ENCODE measurements at regions not wholly inside any gene's neighbourhood (a gene's known extent, or its start where the extent isn't known, plus 50 kb on each side); places are given as distances from the start of the nearest gene placed in this dataset.

DNA sequence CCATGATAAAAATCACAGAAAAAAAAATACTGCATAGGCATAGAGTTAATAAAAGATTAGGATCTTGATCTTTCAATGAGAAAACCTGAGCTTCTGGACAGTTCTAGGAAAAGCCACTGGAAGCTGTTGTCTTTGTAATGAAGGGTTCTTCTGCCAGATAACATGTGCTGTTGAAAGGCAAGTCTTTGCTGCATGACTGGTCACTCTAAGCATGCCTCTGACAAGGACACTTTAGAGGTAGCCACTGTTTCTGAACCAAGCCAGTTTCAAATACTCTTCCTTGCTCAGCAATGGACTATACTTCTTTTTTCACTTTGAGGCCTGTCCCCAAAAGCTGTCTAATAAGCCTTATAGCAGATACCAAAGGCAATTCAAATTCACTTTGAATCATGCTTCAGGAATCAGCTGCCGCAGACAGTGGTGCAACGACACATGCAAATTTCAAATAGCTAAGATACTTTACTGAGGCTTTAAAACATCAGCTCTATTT is 70.2 kb downstream of the BTG1 start:
- Histone ChIP-seq H3K27ac (no peak overlapping the region), H3K4me1 (replicated peaks; ENCODE audit: insufficient read depth) (peaks cover 29% of the 10 kb centered on the region), H4K20me1 (ENCODE audit: insufficient read depth) (no peaks in the 10 kb centered on the region), H3K4me2 (no peak overlapping the region), H3K79me2 (ENCODE audit: low read depth) (peaks cover 9% of the 10 kb centered on the region; the same call in 1 of the 2 replicates), H3K4me3 (no peak overlapping the region), H2AFZ (no peak overlapping the region), H3K9me3 (ENCODE audit: insufficient read depth, low read depth) (no peaks in the 10 kb centered on the region), H3F3A (ENCODE audit: insufficient read depth, low read depth) (peaks cover 26% of the 10 kb centered on the region), H3K36me3 (ENCODE audit: low read depth) (no peaks in the 10 kb centered on the region), H3K27me3 (ENCODE audit: insufficient read depth, low read depth) (no peaks in the 10 kb centered on the region), H3K9me2 (ENCODE audit: insufficient read depth) (no peaks in the 10 kb centered on the region)
- TF ChIP-seq EZH2 (IDR thresholded peaks at IDR 0.05; ENCODE audit: low read depth): no peak
- POLR2A ChIA-PET (ENCODE audit: unreplicated experiment): no interaction called here
- BruUV-seq (replicated peaks): no TSS peak
- CTCF ChIA-PET: no interaction called here
- intact Hi-C loops (cut with micrococcal nuclease; ENCODE audit: unreplicated experiment): no loop called here
- DNase-seq: no peak

DNA sequence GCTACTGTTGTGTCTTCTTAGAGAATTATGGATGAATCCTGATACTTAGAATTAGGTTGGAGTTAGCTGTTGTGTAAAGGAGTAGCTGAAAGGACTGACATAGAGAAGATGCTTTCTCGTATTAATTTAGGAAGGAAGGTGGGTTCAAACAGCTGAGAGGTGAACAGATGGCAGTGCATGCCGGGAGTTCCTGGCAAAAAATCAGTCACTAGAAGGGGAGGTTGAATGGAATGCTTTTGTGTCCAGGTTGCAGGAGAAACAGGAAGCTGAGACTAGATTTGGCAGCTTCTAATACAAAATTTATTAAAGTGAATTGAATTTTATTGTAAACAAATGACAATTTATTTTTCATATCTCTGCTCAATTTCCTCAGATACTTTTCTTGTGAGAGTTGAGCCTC is 70.8 kb downstream of the BTG1 start:
- Histone ChIP-seq H4K20me1 (ENCODE audit: insufficient read depth) (no peaks in the 10 kb centered on the region), H3K9me3 (ENCODE audit: insufficient read depth, low read depth) (no peaks in the 10 kb centered on the region), H3K27ac (no peak overlapping the region), H3K4me2 (no peak overlapping the region), H3K9me2 (ENCODE audit: insufficient read depth) (no peaks in the 10 kb centered on the region), H3K4me3 (no peak overlapping the region), H2AFZ (no peak overlapping the region), H3F3A (ENCODE audit: insufficient read depth, low read depth) (peaks cover 22% of the 10 kb centered on the region), H3K27me3 (ENCODE audit: insufficient read depth, low read depth) (no peaks in the 10 kb centered on the region), H3K79me2 (ENCODE audit: low read depth) (peaks cover 9% of the 10 kb centered on the region; the same call in 1 of the 2 replicates), H3K4me1 (replicated peaks; ENCODE audit: insufficient read depth) (peaks cover 25% of the 10 kb centered on the region), H3K36me3 (ENCODE audit: low read depth) (no peaks in the 10 kb centered on the region)
- no peak for DNase-seq
- CTCF ChIA-PET: no interaction called here
- intact Hi-C loops (cut with micrococcal nuclease; ENCODE audit: unreplicated experiment): no loop called here
- no TSS peak for BruUV-seq (replicated peaks)
- TF ChIP-seq, protein P1, sequence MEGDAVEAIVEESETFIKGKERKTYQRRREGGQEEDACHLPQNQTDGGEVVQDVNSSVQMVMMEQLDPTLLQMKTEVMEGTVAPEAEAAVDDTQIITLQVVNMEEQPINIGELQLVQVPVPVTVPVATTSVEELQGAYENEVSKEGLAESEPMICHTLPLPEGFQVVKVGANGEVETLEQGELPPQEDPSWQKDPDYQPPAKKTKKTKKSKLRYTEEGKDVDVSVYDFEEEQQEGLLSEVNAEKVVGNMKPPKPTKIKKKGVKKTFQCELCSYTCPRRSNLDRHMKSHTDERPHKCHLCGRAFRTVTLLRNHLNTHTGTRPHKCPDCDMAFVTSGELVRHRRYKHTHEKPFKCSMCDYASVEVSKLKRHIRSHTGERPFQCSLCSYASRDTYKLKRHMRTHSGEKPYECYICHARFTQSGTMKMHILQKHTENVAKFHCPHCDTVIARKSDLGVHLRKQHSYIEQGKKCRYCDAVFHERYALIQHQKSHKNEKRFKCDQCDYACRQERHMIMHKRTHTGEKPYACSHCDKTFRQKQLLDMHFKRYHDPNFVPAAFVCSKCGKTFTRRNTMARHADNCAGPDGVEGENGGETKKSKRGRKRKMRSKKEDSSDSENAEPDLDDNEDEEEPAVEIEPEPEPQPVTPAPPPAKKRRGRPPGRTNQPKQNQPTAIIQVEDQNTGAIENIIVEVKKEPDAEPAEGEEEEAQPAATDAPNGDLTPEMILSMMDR (conservative IDR thresholded peaks at IDR 0.05): no peak
- TF ChIP-seq EZH2 (IDR thresholded peaks at IDR 0.05; ENCODE audit: low read depth): no peak
- POLR2A ChIA-PET (ENCODE audit: unreplicated experiment): no interaction called here

DNA sequence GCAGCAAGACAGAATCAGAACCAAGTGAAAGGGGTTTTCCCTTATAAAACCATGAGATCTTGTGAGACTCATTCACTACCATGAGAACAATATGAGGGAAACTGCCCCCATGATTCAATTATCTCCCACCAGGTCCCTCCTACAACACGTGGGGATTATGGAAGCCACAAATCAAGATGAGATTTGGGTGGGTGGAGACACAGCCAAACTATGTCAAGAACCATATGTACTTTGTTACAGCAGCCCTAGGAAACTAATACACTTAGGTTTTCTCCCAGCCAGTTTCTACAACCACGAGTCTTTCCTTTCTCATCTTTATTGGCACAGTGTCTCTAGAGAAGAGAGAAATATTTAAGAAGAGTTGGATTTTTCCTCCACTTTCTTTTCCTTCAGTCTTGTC is 72.6 kb downstream of the BTG1 start:
- Histone ChIP-seq H3K27me3 (ENCODE audit: insufficient read depth, low read depth) (no peaks in the 10 kb centered on the region), H3K9me2 (ENCODE audit: insufficient read depth) (no peaks in the 10 kb centered on the region), H3K4me3 (no peak overlapping the region), H3F3A (ENCODE audit: insufficient read depth, low read depth) (peaks cover 6% of the 10 kb centered on the region), H3K79me2 (ENCODE audit: low read depth) (no peaks in the 10 kb centered on the region), H4K20me1 (ENCODE audit: insufficient read depth) (no peaks in the 10 kb centered on the region), H3K4me2 (no peak overlapping the region), H3K9me3 (ENCODE audit: insufficient read depth, low read depth) (no peaks in the 10 kb centered on the region), H3K4me1 (replicated peaks; ENCODE audit: insufficient read depth) (peaks cover 7% of the 10 kb centered on the region), H2AFZ (no peak overlapping the region), H3K36me3 (ENCODE audit: low read depth) (no peaks in the 10 kb centered on the region), H3K27ac (no peak overlapping the region)
- CTCF ChIA-PET: no interaction called here
- BruUV-seq (replicated peaks): no TSS peak
- POLR2A ChIA-PET (ENCODE audit: unreplicated experiment): no interaction called here
- intact Hi-C loops (cut with micrococcal nuclease; ENCODE audit: unreplicated experiment): no loop called here
- DNase-seq: no peak
- no peak for TF ChIP-seq EZH2 (IDR thresholded peaks at IDR 0.05; ENCODE audit: low read depth)

DNA sequence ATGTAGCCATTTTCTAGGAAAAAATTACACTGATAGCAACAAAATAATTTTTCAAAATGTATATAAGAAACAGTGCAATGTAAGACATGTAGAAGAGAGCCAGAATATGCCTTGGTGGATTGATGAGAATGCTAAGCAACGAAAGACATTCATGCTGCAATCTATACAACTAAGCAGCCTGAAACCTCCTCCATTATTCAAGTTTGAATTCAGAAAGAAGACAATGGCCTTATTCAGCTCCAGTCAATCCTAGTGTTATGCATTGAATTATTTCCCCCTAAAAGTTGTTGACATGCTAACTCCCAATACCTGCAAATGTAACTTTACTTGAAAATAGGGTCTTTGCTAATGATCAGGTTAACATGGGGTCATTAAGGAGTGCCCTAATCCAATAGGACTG is 73.5 kb downstream of the BTG1 start:
- intact Hi-C loops (cut with micrococcal nuclease; ENCODE audit: unreplicated experiment): no loop called here
- no peaks in the 10 kb centered on the region for H3K9me3 ChIP-seq (ENCODE audit: insufficient read depth, low read depth)
- DNase-seq: no peak
- ChIA-PET POLR2A (ENCODE audit: unreplicated experiment) (no interaction called here), CTCF (no interaction called here)
- H3K36me3 ChIP-seq (ENCODE audit: low read depth): no peaks in the 10 kb centered on the region
- H3K4me1 ChIP-seq (replicated peaks; ENCODE audit: insufficient read depth): no peaks in the 10 kb centered on the region
- H3K27me3 ChIP-seq (ENCODE audit: insufficient read depth, low read depth): no peaks in the 10 kb centered on the region
- no peak overlapping the region for H3K4me3 ChIP-seq
- no peaks in the 10 kb centered on the region for H3K9me2 ChIP-seq (ENCODE audit: insufficient read depth)
- H3F3A ChIP-seq (ENCODE audit: insufficient read depth, low read depth): no peaks in the 10 kb centered on the region
- H3K27ac ChIP-seq: no peak overlapping the region
- H3K4me2 ChIP-seq: no peak overlapping the region
- no peak for TF ChIP-seq EZH2 (IDR thresholded peaks at IDR 0.05; ENCODE audit: low read depth)
- TF ChIP-seq, protein P1 (conservative IDR thresholded peaks at IDR 0.05): no peak
- BruUV-seq (replicated peaks): no TSS peak
- H3K79me2 ChIP-seq (ENCODE audit: low read depth): no peaks in the 10 kb centered on the region
- no peaks in the 10 kb centered on the region for H4K20me1 ChIP-seq (ENCODE audit: insufficient read depth)
- no peak overlapping the region for H2AFZ ChIP-seq

Measured in PC-9 (cell line).